GM12892 (cell line): ENCODE measurements at regions not wholly inside any gene's neighbourhood (a gene's known extent, or its start where the extent isn't known, plus 50 kb on each side); places are given as distances from the start of the nearest gene placed in this dataset.
"Not testable (repeated sequence)": the region's sequence is repeated elsewhere in the genome, so short reads cannot be mapped to it uniquely, and the experiment has no call there.

Experiments used
- POLR2A ChIP-seq: IDR thresholded peaks from 2 replicates; pipeline ENCODE4 v1.6.1; 2011; ENCODE audit warnings: low read depth, low read length, control low read depth
- POLR2AphosphoS5 ChIP-seq: IDR thresholded peaks from 2 replicates; pipeline ENCODE4 v1.6.1; 2011; ENCODE audit warnings: low read depth, low read length, control low read depth

DNA sequence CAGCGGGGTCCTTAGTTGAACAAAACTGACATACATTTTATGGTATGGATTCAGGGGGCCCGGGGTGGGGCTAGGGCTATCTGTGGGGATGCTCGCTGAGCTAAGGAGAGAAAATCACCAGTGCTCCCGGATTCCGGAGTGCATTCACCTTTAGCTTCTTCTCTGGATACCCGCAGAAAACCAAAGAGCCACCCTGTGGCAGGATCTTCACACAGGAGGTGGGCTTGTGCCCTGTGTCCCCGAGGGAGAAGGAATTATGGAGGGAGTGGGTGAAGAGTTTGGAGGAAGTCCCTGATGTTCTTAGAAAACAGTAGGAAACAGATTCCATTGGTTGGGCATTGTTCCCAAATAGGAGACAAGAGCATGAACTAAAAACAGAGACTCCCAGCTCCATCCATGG lies 385.2 kb upstream of the DEFB115 start:
- TF ChIP-seq POLR2AphosphoS5, POLR2A: not testable (repeated sequence)
